Kidney epithelial cell (primary cell): ENCODE measurements at regions not wholly inside any gene's neighbourhood (a gene's known extent, or its start where the extent isn't known, plus 50 kb on each side); places are given as distances from the start of the nearest gene placed in this dataset.

Experiments
- DNase-seq: peaks from one replicate; pipeline ENCODE4 v3.0.0-alpha.2; 2010; ENCODE audit warnings: low read depth
- H3K27me3 ChIP-seq: 2 replicates; pipeline ENCODE4 v1.6.0; 2011; ENCODE audit warnings: low read length; ENCODE audit not compliant: control insufficient read depth, insufficient read depth
- H3K36me3 ChIP-seq: 2 replicates; pipeline ENCODE4 v1.5.1; 2011; ENCODE audit warnings: low read length; ENCODE audit not compliant: control insufficient read depth, insufficient read depth
- H3K4me3 ChIP-seq: 2 replicates; pipeline ENCODE4 v1.5.1; 2011; ENCODE audit warnings: low read depth, mild to moderate bottlenecking, control low read depth, low read length
- TF ChIP-seq, protein P1 (sequence below): IDR thresholded peaks from 2 replicates; pipeline ENCODE4 v1.5.1; 2011; ENCODE audit warnings: mild to moderate bottlenecking, moderate library complexity, low read length, control low read depth, inconsistent platforms; ENCODE audit not compliant: insufficient read depth, poor library complexity, severe bottlenecking

DNA sequence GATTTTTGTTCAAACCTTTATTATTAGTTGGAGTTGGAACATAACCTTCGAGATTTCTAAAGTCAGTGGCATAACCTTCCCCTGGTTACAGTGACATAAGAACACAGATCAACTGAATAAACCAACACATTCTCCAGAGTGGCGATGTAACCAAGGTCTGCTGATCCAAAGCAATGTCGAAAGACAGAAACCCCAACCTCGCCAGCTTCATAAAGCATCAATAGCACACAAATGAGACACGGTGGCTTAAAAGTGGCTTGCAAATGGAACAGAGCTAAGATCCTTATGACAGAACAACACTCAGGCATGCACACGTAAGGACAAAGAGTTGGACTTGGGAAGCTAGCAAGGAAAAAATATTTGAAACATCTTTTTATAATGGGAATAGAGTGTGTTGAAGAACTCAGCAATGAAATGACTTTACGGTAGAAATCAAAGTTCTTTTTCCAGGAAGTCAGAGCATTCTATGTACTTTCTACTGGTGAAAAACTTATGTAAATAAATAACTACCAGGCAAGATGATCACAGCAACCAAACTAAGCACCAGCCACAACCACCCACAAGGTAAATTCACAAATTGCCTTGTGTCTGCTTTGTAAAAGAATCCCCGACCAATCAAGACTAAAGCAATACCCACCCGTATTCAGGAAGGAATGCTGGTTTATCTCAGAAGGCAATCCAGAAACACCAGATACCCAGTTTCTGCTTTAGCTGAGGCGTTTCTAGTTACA lies 61.0 kb upstream of the NHSL1 start:
- TF ChIP-seq, protein P1, sequence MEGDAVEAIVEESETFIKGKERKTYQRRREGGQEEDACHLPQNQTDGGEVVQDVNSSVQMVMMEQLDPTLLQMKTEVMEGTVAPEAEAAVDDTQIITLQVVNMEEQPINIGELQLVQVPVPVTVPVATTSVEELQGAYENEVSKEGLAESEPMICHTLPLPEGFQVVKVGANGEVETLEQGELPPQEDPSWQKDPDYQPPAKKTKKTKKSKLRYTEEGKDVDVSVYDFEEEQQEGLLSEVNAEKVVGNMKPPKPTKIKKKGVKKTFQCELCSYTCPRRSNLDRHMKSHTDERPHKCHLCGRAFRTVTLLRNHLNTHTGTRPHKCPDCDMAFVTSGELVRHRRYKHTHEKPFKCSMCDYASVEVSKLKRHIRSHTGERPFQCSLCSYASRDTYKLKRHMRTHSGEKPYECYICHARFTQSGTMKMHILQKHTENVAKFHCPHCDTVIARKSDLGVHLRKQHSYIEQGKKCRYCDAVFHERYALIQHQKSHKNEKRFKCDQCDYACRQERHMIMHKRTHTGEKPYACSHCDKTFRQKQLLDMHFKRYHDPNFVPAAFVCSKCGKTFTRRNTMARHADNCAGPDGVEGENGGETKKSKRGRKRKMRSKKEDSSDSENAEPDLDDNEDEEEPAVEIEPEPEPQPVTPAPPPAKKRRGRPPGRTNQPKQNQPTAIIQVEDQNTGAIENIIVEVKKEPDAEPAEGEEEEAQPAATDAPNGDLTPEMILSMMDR = no peak
- Histone ChIP-seq H3K27me3 (no peaks in the 10 kb centered on the region), H3K36me3 (no peaks in the 10 kb centered on the region), H3K4me3 (no peak overlapping the region)
- no peak for DNase-seq

DNA sequence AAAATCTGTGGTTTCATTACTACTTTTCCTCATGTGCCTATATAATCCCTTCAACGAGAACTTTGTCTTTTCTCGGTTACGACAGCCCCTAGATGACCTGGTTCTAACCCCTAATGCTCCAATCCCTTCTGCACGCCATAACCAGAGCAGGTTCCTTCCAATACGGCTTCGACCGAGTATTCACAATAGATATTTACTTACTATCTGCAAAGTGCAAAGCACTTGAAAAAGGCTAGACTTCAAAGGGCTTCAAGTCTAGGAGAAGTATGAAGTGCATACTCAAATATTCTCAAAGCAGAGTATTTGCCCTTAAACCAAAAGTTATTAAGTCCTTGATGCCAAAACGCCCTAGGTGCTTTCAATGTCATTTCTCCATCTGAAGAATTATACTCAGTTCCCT lies 63.4 kb upstream of the NHSL1 start:
- no peaks in the 10 kb centered on the region for H3K27me3 ChIP-seq
- DNase-seq = no peak
- no peaks in the 10 kb centered on the region for H3K36me3 ChIP-seq
- TF ChIP-seq, protein P1 = no peak
- H3K4me3 ChIP-seq = no peak overlapping the region

DNA sequence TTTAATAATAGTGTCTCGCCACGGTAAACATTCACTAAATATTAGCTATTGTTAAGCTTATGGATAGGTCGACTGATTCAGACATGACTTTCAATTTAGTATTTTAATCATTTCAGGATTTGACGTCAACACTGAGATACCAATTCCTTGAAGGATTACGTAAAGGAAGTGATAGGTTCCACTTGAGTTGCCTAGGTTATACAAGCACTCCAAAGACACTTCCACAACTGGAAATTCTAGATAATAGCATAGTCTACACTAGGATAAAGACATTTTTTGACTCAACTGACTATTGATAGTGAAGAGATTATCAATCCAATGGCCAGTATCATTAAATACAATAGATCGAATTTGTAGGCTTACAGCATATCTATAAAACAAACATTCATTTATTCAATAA lies 63.9 kb upstream of the NHSL1 start:
- H3K27me3 ChIP-seq = no peaks in the 10 kb centered on the region
- no peak overlapping the region for H3K4me3 ChIP-seq
- no peak for DNase-seq
- H3K36me3 ChIP-seq = no peaks in the 10 kb centered on the region
- TF ChIP-seq, protein P1 = no peak

DNA sequence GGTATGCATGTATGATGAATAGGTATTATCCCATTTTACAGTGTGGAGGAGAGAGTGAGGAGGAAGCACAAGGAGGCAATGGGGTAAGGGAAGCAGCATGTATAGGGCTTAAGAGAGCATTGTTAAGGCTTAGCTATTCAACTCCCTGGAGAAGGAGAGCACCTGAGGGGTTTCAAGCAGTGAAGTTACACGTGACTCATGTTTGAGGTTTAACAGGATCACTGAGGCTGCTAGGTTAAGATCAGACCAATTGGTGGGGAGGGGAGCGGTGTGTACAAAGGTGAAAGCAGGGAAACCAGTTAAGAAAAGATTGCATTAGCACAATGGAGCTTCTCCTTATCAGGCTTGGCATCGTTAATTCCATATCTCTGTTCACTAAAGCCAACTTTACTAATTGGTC lies 64.4 kb upstream of the NHSL1 start:
- H3K4me3 ChIP-seq = no peak overlapping the region
- no peaks in the 10 kb centered on the region for H3K36me3 ChIP-seq
- H3K27me3 ChIP-seq = no peaks in the 10 kb centered on the region
- no peak for DNase-seq
- TF ChIP-seq, protein P1 = no peak

DNA sequence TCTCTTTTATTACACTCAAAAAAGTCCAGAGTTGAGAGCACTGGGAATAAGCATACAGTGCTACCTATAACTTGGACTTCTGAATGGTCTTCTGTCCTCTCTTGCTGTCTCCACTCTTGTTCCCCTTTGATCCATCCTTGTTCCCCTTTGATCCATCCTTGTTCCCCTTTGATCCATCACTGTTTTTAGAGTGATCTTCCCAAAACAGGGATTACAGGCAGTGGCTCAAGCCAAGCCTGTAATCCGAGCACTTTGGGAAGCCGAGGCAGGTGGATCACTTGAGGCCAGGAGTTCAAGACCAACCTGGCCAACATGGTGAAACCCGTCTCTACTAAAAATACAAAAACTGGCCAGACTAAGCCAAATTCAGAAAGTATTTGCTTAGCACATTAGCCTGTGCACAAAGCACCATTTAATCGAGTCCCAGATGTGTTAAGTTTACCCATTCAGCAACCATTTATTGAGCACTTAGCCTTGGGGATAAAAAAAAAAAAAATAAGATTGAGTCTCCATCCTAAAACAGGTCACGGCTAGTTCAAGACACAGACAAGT lies 65.0 kb upstream of the NHSL1 start:
- H3K27me3 ChIP-seq = no peaks in the 10 kb centered on the region
- no peak for DNase-seq
- H3K36me3 ChIP-seq = no peaks in the 10 kb centered on the region
- no peak overlapping the region for H3K4me3 ChIP-seq
- TF ChIP-seq, protein P1 = no peak

DNA sequence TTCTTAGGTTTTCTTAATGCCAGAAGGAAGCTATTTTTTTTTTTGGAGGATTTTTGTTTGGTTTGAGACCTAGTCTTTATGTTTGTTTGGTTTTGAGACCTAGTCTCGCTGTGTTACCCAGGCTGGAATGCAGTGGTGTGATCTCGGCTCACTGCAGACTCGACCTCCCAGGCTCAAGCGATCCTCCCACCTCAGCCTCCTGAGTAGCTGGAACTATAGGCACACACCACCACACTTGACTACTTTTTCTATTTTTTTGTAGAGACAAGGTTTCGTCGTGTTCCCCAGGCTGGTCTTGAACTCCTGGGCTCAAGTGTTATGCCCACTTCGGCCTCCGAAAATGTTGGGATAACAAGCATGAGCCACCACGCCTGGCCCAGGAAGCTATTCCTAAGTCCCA lies 67.8 kb upstream of the NHSL1 start:
- TF ChIP-seq, protein P1 = no peak
- Histone ChIP-seq H3K27me3 (no peaks in the 10 kb centered on the region), H3K4me3 (no peak overlapping the region), H3K36me3 (no peaks in the 10 kb centered on the region)
- DNase-seq = no peak
